ENCODE measurements at regions not wholly inside any gene's neighbourhood (a gene's known extent, or its start where the extent isn't known, plus 50 kb on each side); places are given as distances from the start of the nearest gene placed in this dataset.
"Not testable (repeated sequence)": the region's sequence is repeated elsewhere in the genome, so short reads cannot be mapped to it uniquely, and the experiment has no call there.

DNA sequence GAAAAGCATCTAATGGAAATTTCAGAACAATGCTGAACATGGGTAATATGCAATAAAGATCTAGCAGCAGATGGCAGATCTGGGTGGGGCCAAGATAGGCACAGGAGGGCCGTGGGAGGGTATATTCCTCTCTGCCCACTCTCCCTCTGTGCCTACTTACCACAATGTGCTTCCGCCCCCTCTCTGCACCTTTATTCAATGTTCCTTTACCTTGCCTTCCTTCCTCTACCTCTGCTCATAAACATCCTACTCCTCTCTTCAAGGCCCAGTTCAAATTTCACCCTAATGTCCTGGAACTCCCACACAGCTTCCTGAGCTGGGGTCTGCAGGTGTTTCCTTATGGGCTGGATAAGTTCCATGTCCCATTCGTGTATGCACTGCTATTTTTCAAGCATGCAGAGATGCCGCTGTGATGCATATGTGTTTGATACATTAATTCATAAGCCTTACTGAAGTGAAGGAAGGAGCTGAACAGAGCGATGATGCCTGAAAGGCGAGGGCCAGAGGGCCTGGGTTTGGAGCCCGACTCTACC is 65.6 kb upstream of the EDEM3 start (continued):
- TF ChIP-seq TOX (CRISPR knock-in tag; IDR thresholded peaks at IDR 0.05; ENCODE audit: borderline replicate concordance), result no peak
- TF ChIP-seq GLIS3 (CRISPR knock-in tag; IDR thresholded peaks at IDR 0.05), result no peak
- no peak for TF ChIP-seq RARB (CRISPR knock-in tag; IDR thresholded peaks at IDR 0.05)
- no peak for TF ChIP-seq ZFP30 (CRISPR knock-in tag; IDR thresholded peaks at IDR 0.05)
- TF ChIP-seq, protein P1, sequence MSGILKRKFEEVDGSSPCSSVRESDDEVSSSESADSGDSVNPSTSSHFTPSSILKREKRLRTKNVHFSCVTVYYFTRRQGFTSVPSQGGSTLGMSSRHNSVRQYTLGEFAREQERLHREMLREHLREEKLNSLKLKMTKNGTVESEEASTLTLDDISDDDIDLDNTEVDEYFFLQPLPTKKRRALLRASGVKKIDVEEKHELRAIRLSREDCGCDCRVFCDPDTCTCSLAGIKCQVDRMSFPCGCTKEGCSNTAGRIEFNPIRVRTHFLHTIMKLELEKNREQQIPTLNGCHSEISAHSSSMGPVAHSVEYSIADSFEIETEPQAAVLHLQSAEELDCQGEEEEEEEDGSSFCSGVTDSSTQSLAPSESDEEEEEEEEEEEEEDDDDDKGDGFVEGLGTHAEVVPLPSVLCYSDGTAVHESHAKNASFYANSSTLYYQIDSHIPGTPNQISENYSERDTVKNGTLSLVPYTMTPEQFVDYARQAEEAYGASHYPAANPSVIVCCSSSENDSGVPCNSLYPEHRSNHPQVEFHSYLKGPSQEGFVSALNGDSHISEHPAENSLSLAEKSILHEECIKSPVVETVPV (CRISPR knock-in tag; IDR thresholded peaks at IDR 0.05), result no peak

DNA sequence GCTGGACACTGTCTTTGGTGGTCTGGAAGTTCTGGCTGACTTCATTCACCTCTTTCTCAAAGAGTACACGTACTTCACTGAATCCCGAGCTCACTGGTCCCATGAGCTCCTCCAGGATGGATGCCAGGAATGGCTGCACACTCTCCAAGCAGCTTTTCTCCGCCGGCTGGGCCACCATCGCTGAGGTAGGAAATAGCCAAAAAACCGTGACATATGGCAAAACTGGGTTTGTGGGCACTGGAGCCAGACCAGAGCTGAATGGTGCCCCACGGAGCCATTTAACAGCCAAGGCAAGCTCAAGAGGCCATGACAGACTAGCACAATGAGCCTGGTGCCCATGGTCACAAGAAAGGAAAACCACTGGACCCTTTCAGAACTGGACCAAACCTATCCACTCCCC is 64.0 kb upstream of the EDEM3 start:
- TF ChIP-seq TOX (CRISPR knock-in tag; IDR thresholded peaks at IDR 0.05; ENCODE audit: borderline replicate concordance) (no peak), BACH2 (CRISPR knock-in tag; IDR thresholded peaks at IDR 0.05; ENCODE audit: borderline replicate concordance) (no peak), ZNF70 (CRISPR knock-in tag; IDR thresholded peaks at IDR 0.05) (no peak), ARNTL (CRISPR knock-in tag; IDR thresholded peaks at IDR 0.05; ENCODE audit: borderline replicate concordance, low read depth) (no peak), CSDC2 (CRISPR knock-in tag; IDR thresholded peaks at IDR 0.05) (no peak), OSR1 (CRISPR knock-in tag; IDR thresholded peaks at IDR 0.05) (no peak)
- ATAC-seq, result no peak

GRCh38 chr1:184817003-184817402 is 62.3 kb upstream of the EDEM3 start:
- not testable (repeated sequence) for ATAC-seq

DNA sequence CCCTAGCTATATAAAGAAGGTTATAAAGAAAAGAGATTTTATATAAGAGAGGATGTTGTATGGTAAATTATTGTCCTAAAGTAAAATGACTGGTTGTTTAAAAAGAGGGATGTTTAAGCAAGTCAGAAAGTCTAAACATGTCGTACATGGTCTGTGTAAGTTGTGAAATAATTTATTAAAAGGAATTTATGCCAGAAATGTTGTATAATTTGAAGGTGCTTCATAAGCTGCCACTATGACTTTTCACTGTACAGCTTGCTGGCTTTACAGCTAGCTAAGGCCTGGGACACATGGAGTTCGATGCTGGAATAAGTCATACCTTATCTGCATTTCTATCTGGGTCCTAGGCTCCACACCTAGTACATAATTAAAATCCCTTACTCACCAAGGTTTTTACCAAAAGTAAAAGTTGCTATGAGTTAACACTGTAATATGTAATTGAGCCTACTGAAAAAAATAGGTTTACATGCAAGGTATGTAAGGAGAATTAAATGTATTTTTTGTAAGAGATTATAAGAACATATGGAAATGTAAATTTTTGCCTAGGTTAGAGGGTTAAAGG is 59.0 kb upstream of the EDEM3 start:
- no peak for TF ChIP-seq ARNTL (CRISPR knock-in tag; IDR thresholded peaks at IDR 0.05; ENCODE audit: borderline replicate concordance, low read depth)
- no peak for TF ChIP-seq TCF4 (CRISPR knock-in tag; IDR thresholded peaks at IDR 0.05; ENCODE audit: borderline replicate concordance)
- ATAC-seq, result no peak

DNA sequence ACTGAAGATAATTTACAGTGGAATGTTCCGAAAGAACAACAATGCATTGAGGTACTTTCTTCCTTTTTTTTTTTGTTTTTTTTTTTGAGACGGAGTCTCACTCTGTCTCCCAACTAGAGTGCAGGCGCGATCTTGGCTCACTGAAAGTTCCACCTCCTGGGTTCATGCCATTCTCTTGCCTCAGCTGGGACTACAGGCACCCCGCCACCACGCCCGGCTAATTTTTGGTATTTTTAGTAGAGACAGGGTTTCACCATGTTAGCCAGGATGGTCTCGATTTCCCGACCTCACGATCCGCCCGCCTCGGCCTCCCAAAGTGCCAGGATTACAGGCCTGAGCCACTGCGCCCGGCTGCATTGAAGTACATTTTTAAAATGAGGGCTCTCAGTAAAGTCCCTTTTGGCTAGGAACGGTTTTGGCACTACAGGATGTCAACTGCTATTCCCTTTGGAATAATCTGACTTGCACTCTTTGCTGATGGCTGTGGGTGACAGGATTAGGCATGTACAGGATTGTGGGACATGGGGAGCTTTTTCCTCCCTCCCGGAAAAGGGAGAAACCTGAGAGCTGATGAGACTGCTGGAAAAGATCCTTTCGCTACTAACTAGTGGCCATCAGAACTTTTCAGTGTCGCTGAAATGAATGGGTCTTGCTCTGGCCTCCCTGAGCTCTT is 56.9 kb upstream of the EDEM3 start:
- TF ChIP-seq, protein P2, sequence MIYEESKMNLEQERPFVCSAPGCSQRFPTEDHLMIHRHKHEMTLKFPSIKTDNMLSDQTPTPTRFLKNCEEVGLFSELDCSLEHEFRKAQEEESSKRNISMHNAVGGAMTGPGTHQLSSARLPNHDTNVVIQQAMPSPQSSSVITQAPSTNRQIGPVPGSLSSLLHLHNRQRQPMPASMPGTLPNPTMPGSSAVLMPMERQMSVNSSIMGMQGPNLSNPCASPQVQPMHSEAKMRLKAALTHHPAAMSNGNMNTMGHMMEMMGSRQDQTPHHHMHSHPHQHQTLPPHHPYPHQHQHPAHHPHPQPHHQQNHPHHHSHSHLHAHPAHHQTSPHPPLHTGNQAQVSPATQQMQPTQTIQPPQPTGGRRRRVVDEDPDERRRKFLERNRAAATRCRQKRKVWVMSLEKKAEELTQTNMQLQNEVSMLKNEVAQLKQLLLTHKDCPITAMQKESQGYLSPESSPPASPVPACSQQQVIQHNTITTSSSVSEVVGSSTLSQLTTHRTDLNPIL (CRISPR knock-in tag; IDR thresholded peaks at IDR 0.05; ENCODE audit: low read depth), result no peak
- TF ChIP-seq, protein P3, sequence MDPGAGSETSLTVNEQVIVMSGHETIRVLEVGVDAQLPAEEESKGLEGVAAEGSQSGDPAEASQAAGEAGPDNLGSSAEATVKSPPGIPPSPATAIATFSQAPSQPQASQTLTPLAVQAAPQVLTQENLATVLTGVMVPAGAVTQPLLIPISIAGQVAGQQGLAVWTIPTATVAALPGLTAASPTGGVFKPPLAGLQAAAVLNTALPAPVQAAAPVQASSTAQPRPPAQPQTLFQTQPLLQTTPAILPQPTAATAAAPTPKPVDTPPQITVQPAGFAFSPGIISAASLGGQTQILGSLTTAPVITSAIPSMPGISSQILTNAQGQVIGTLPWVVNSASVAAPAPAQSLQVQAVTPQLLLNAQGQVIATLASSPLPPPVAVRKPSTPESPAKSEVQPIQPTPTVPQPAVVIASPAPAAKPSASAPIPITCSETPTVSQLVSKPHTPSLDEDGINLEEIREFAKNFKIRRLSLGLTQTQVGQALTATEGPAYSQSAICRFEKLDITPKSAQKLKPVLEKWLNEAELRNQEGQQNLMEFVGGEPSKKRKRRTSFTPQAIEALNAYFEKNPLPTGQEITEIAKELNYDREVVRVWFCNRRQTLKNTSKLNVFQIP (CRISPR knock-in tag; IDR thresholded peaks at IDR 0.05; ENCODE audit: borderline replicate concordance, low read depth), result no peak
- TF ChIP-seq ZC3H10 (CRISPR knock-in tag; IDR thresholded peaks at IDR 0.05), result no peak
- TF ChIP-seq, protein P1 (CRISPR knock-in tag; IDR thresholded peaks at IDR 0.05), result no peak

GRCh38 chr1:184810735-184811343 is 56.2 kb upstream of the EDEM3 start:
- TF ChIP-seq ZNF8 (CRISPR knock-in tag; IDR thresholded peaks at IDR 0.05), result no peak
- TF ChIP-seq, protein P3 (CRISPR knock-in tag; IDR thresholded peaks at IDR 0.05; ENCODE audit: borderline replicate concordance, low read depth), result no peak
- TF ChIP-seq CSDC2 (CRISPR knock-in tag; IDR thresholded peaks at IDR 0.05), result no peak
- no peak for TF ChIP-seq OSR1 (CRISPR knock-in tag; IDR thresholded peaks at IDR 0.05)
- no peak for TF ChIP-seq ESRRG (CRISPR knock-in tag; IDR thresholded peaks at IDR 0.05)
- TF ChIP-seq PPARA (CRISPR knock-in tag; IDR thresholded peaks at IDR 0.05; ENCODE audit: borderline replicate concordance), result no peak
- no peak for TF ChIP-seq ZFP30 (CRISPR knock-in tag; IDR thresholded peaks at IDR 0.05)
- no peak for TF ChIP-seq ARNTL (CRISPR knock-in tag; IDR thresholded peaks at IDR 0.05; ENCODE audit: borderline replicate concordance, low read depth)
- no peak for ATAC-seq

More for the DNA sequence above, 56.9 kb upstream of the EDEM3 start:
- no peak for ATAC-seq

Measured in SK-N-SH treated with all-trans-retinoic acid at 6 μM for 48 hours (cell line).